GM18951 (cell line): ENCODE measurements at regions not wholly inside any gene's neighbourhood (a gene's known extent, or its start where the extent isn't known, plus 50 kb on each side); places are given as distances from the start of the nearest gene placed in this dataset.
"Not testable (repeated sequence)": the region's sequence is repeated elsewhere in the genome, so short reads cannot be mapped to it uniquely, and the experiment has no call there.

ENCODE experiments used
- POLR2A ChIP-seq: IDR thresholded peaks from 4 replicates; pipeline ENCODE4 v1.6.1; 2011; ENCODE audit warnings: mild to moderate bottlenecking; ENCODE audit not compliant: insufficient read length, insufficient read depth; ENCODE audit errors: extremely low read depth
- in situ Hi-C: fragments of 300-500 bp; cut with MboI; formaldehyde crosslinking; loops from one replicate; pipeline ENCODE4 v1.12.0; 2022; ENCODE audit warnings: low sequenced_read_pairs, mixed read lengths, inconsistent platforms; ENCODE audit not compliant: unreplicated experiment

DNA sequence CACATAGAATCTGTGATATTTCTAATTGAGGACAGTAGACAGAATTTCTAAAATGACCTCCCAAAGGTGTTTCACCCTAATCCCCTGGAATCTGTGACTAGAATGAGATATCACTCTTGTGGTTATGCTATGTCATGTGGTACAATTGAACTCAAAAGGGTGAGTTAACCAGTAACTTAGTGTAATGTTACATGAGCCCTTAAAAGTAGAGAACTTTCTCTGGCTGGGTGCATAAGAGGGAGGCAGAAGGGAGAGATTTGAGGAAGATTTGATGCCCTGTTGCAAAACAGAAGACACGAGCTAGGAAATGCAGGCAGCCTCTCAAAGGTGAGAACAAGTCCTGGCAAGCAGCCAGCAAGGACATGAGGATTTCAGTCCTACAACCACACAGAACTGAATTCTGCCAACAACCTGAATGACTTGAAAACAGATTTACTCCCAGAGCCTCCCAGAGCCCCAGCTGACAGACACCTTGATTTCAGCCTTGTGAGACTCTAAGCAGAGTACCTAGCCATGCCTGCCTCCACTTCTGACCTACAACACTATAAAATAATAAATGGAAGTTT lies 160.3 kb downstream of the MTHFS start:
- TF ChIP-seq POLR2A = no peak
- in situ Hi-C loops = no loop called here

DNA sequence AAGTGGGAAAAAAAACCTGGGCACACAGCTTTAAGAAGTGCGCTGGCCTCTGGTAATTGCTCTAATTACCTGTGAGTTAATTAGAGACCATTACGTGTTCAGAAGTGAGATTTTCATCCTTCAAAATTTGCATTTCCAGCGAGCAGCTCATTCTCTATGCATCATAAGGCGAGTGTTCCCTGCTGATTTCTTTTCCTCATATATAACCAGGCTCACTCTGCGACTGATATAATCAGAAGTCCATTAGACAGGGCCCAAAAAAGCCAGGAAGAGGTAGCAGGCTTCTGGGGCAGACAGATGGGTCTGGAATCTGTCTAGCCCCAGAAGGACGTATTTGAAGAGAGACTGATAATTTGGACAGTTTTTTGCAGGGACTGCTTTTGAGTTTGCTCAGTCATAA lies 158.7 kb downstream of the MTHFS start:
- in situ Hi-C loops = no loop called here
- TF ChIP-seq POLR2A = no peak

DNA sequence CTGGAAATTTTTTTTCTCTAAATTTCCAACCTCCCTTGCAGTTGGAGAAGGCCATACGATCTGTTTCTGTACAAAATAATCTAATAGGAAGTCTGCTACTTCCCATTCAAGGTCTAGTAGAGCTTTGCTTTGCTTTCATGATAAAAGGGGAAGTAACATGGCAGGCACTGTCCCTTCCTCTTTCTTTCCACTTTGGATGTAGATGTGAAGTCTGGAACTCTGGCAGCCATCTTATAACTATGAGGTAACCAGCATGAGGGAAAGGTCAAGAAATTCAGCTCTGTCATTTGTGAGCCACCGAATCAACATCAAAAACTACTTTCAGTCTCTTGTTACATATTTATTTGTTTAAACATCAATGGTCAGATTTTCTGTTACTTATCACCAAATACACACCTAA lies 156.3 kb downstream of the MTHFS start:
- in situ Hi-C loops = no loop called here
- TF ChIP-seq POLR2A = no peak

DNA sequence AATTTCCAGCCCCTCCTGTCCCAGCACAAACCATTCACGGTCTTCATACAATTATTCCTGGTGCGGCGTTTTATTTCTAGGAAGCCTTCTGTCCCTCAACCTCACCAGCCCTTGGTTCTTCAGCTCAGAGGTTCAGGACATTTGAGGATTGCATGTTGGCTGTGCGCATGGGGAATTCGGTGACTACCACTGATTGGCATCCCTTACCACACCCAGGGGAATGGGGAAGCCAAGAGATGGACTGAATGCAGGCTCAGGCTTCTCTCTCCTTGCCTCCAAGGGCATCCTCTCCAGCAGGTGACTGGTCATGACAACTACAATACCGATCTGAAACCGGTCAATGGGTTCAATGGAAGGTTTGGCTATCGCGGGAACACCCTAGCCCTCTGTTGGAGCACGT lies 153.8 kb downstream of the MTHFS start:
- in situ Hi-C loops = no loop called here
- no peak for TF ChIP-seq POLR2A

DNA sequence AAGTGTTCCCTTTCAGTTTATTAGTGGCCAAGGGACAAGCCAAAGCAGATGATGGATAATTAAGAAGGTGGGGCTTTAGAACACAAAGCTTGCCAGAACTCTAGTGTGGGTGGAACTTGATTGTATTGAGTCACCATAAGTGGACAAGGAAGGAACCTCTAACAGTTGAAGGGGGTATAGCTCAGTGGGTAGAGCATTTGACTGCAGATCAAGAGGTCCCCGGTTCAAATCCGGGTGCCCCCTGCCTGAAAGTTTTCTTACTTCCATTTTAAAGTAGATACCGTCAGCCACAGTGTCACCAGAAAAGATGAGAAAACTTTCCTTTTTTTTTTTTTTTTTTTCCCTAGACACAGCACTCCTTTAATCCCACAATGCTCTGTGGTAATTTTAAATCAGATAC lies 152.3 kb downstream of the MTHFS start:
- in situ Hi-C loops = not testable (repeated sequence)

DNA sequence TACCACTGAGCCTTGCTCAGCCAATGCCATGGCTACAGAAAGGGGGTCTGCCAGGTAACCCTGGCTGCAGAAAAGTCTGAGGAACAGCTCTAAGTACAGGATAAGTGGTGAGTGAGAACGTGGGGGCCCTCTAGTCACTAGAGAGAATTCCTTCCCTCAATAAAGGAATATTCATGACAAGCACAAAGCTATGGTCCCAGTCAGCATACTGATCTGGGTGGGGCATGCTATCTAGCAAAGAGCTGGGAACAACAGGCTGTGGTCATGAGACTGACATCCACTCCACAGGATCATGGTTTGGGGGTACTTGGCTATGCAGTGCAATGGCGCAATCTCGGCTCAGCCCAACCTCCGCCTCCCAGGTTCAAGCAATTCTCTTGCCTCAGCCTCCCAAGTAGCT lies 140.4 kb downstream of the MTHFS start:
- TF ChIP-seq POLR2A = no peak
- in situ Hi-C loops = no loop called here

DNA sequence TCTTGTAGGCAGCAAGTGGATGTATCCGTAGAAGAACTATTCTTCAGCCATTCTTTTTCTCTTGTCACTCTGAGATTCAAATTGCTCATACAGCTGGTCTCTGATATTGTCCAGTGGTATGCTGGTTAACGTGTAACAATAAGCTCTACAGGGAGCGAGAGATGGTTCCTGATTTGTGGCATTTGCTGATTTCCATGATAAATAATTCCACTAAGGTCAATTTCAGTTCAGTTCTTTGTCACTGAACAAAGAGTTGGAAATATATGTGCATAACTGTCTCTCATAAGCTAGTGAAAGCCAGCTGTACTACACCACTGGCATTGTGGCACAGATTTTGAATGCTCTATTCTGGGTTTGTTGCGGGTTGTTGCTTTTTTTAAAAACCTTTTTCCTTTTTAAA lies 131.7 kb downstream of the MTHFS start:
- in situ Hi-C loops = no loop called here
- TF ChIP-seq POLR2A = no peak

DNA sequence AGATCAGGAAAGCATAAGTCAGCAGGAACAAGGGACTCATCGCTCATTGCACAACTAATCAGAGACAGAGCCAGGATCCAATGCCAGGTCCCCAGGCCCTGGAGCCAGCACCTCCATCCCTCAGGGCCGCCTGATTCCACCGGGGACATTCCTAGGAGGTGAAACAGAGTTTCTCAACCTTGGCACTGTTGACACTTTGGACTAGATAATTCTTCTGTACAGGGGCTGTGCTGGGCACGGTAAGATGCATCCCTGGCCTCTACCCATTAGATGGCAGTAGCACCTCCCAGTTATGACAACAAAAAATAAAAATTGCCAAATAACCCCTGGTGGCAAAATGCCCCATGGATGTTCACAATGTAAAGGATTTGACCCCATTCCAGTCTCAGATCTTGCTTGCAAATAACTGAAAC lies 127.7 kb downstream of the MTHFS start:
- in situ Hi-C loops = no loop called here

DNA sequence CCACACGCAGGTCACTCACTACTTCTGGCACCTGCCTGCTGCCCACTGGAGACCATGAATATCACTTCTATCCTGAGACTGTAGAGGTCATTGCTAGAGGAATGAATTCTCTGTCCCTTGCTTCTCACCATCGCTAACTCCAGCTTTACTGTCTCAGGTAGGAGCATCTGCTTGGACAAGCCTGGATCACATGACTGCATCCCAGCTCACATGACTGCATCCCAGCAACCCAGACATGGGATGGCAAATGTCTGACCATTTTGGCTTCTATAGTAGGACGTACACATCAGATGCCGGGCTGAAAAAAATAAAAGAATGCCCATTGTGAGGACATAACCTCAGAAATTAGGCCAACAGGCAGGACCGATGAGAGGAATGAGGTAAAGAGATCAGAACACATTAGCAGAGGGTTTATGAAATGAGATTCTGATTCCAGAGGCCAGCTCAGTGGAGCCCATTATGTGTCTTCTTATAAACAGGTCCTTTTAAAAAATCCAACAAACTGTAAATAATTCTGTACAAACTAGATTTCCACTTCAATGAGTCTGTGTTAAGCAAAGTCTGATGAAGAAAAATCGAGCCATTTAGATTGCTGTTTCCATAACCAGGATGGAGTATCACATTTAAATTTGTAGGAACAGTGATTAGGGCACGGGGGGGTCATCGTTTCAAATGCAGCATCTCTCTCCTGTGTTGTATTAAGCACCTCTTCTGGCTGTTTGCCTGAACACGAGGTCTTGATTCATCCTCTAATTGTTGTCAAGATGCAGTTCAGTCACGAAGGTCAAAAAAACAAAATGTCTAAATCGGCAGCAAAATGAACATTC lies 126.7 kb downstream of the MTHFS start:
- in situ Hi-C loops = loop anchor here (10.0 kb wide), 1 partner anchor 205 kb away; the partner anchor contains the start of gene BCL2A1
- no peak for TF ChIP-seq POLR2A

More for the DNA sequence above, 127.7 kb downstream of the MTHFS start:
- TF ChIP-seq POLR2A = no peak

DNA sequence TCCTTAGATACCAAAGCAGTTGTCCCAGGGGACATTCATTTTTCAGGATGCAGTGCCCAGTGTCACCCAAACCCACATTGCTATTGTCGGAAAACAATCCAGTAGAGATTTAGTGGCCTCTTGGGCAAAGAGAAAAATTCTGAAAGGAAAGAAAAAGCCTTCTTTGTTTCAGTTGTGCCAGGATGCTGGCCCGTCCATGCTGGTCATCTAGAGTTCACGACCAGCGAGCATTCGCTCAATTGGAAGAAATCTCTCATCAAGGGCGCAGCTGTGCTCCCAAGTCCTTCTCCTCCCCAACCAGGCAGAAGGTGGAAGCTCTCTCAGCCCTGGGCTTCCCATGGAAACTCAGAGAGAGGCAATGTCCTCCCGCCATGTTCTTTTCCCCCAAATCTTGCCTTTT lies 123.7 kb downstream of the MTHFS start:
- no peak for TF ChIP-seq POLR2A
- in situ Hi-C loops = loop anchor here (10.0 kb wide), 1 partner anchor 202 kb away; the partner anchor contains the start of gene BCL2A1

DNA sequence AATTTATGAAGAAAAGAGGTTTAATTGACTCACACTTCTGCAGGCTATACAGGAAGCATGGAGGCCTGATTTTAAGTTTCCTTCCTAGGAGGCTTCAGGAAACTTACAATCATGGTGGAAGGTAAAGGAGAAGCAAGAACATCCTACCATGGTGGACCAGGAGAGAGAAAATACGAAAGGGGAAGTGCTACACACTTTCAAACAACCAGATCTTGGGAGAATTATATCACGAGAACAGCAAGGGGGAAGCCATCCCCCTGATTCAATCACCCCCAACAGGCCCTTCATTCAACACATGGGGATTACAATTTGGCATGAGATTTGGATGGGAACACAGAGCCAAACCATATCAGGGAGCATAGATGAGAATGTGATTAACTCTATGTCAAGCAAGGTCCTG lies 121.0 kb downstream of the MTHFS start:
- TF ChIP-seq POLR2A = no peak
- in situ Hi-C loops = loop anchor here (10.0 kb wide), 1 partner anchor 199 kb away; the partner anchor contains the start of gene BCL2A1

DNA sequence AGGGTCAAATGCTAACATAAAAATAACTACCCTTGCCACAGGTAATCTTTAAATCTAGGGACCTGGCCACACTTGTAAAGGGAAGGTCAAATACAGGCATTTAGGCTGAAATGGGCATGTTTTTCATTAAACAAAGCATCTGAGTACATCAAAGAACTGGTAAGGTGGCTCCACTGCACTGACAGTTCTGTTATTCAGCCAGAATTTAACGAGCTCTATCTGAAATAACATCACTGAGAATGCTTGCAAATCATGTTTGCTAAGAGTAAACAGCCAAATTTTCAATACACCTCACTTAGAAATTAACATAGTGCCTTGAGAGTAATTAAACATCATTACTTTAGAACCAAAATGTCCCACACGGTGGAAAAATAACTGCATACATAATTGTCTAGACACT lies 118.9 kb downstream of the MTHFS start:
- TF ChIP-seq POLR2A = no peak
- in situ Hi-C loops = loop anchor here (10.0 kb wide), 1 partner anchor 197 kb away; the partner anchor contains the start of gene BCL2A1

DNA sequence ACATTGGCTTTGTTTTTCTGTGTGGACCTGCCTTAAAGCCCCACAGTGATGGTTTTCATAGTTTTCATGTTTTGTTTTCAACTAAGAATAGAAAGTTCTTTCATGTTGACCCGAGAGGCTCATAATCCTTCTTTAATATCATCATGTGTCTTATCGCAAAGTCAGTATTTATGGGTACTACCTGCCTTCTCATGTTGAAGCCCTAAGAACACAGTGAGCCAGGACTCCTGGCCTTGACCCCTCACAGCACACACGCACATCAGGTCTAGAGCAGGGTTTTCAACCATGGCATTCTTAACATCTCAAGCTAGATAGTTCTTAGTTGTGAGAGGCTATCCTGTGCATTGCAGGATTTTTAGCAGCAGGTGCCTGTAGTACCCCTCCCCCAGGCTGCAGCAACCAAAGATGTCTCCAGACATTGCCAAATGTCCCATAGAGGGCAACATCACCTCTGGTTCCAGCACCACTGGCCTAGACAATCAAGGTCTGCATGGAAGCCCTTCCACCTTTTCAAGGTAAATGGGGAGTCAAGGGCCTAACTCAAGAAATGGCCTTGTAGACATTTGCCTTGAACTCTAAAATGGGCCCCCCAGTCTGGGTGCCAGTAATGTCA lies 118.3 kb downstream of the MTHFS start:
- TF ChIP-seq POLR2A = no peak

More for the DNA sequence above, 118.3 kb downstream of the MTHFS start:
- in situ Hi-C loops = loop anchor here (10.0 kb wide), 1 partner anchor 196 kb away; the partner anchor contains the start of gene BCL2A1
